Upper lobe of left lung (tissue), 6 donors: ENCODE measurements at regions not wholly inside any gene's neighbourhood (a gene's known extent, or its start where the extent isn't known, plus 50 kb on each side); places are given as distances from the start of the nearest gene placed in this dataset.

Source experiments
- ATAC-seq, 2 donors: fragments of 200-7000 bp; cut with Tn5 transposase; one replicate each; pipeline ENCODE4 v1.9.1; 2022; ENCODE audit warnings: mild to moderate bottlenecking in 2 of 2, moderate library complexity in 2 of 2; ENCODE audit not compliant: low FRiP score in 2 of 2
- DNase-seq, 2 donors: peaks; one replicate each; pipeline ENCODE4 v3.0.0-alpha.2; 2019 to 2020
- H3K27ac ChIP-seq, 4 donors: fragments of 200-600 bp; sonication (generic); one replicate each; pipeline ENCODE4 v1.5.1; 2016 to 2019
- H3K27me3 ChIP-seq, 4 donors: fragments of 200-600 bp; sonication (generic); one replicate each; pipeline ENCODE4 v1.5.1; 2017 to 2019
- H3K36me3 ChIP-seq, 4 donors: fragments of 200-600 bp; sonication (generic); one replicate each; pipeline ENCODE4 v1.5.1; 2016 to 2019
- H3K4me1 ChIP-seq, 4 donors: fragments of 200-600 bp; sonication (generic); one replicate each; pipeline ENCODE4 v1.5.1; 2018 to 2019
- H3K4me3 ChIP-seq, 4 donors: fragments of 200-600 bp; sonication (generic); one replicate each; pipeline ENCODE4 v1.5.1; 2017 to 2019; ENCODE audit warnings: mild to moderate bottlenecking in 2 of 4, moderate library complexity in 1 of 4
- H3K9me3 ChIP-seq, 4 donors: fragments of 200-600 bp; sonication (generic); one replicate each; pipeline ENCODE4 v1.5.1; 2018 to 2019
- CTCF ChIP-seq, 6 experiments: fragments of 450-650 bp in 4 of 6; fragments of 200-600 bp in 2 of 6; sonication (generic) in 2 of 6; IDR thresholded peaks; one replicate each; pipeline ENCODE4 v1.5.1; 2016 to 2019; ENCODE audit warnings: antibody characterized with exemption in 6 of 6
- EP300 ChIP-seq, 4 donors: sonication (generic); formaldehyde crosslinking; IDR thresholded peaks; one replicate each; pipeline ENCODE4 v1.5.1; 2017; ENCODE audit warnings: antibody characterized with exemption in 4 of 4, control low read depth in 2 of 4
- POLR2A ChIP-seq, 4 donors: fragments of 450-650 bp; IDR thresholded peaks; one replicate each; pipeline ENCODE4 v1.5.1; 2016 to 2017; ENCODE audit warnings: antibody characterized with exemption in 4 of 4, mild to moderate bottlenecking in 2 of 4
- POLR2AphosphoS5 ChIP-seq, 2 donors: sonication (generic); formaldehyde crosslinking; IDR thresholded peaks; one replicate each; pipeline ENCODE4 v1.5.1; 2017; ENCODE audit warnings: antibody characterized with exemption in 2 of 2
- WGBS, 2 donors: methylation state at CpG; one replicate each; pipeline ENCODE4 v1.1.5; 2017 to 2018; 5-methylcytosine and 5-hydroxymethylcytosine counted together
- donor health status: DM: no; HTN: no; CAD: no; lungs with moderate emphysema.
- donor health status: DM: no; HTN: yes; CAD: no; lungs with severe emphysema.

GRCh38 chr2:65504201-65504600 is 71.8 kb upstream of the SPRED2 start:
- no peaks in the 10 kb centered on the region for H3K27me3 ChIP-seq
- ATAC-seq (no peak), DNase-seq (no peak)
- TF ChIP-seq CTCF (IDR thresholded peaks at IDR 0.05) (no peak), EP300 (IDR thresholded peaks at IDR 0.05) (no peak), POLR2AphosphoS5 (IDR thresholded peaks at IDR 0.05) (no peak), POLR2A (IDR thresholded peaks at IDR 0.05) (no peak)
- H3K4me1 ChIP-seq = peaks cover 0 to 7% (median 2%) of the 10 kb centered on the region in 4 donors
- H3K4me3 ChIP-seq = no peak overlapping the region
- no peaks in the 10 kb centered on the region for H3K9me3 ChIP-seq
- no peaks in the 10 kb centered on the region for H3K36me3 ChIP-seq
- H3K27ac ChIP-seq = no peak overlapping the region
- WGBS, 2 donors = 83% methylated on average over 6 of the region's 6 CpGs

GRCh38 chr2:65503746-65504145 is 71.3 kb upstream of the SPRED2 start:
- DNase-seq = no peak
- 79% methylated on average over 5 of the region's 5 CpGs for WGBS, 2 donors
- no peak for TF ChIP-seq POLR2A (IDR thresholded peaks at IDR 0.05)
- no peak for TF ChIP-seq CTCF (IDR thresholded peaks at IDR 0.05)
- TF ChIP-seq POLR2AphosphoS5 (IDR thresholded peaks at IDR 0.05) = no peak
- TF ChIP-seq EP300 (IDR thresholded peaks at IDR 0.05) = no peak
- Histone ChIP-seq H3K36me3 (no peaks in the 10 kb centered on the region), H3K27me3 (no peaks in the 10 kb centered on the region), H3K4me1 (peaks cover 0 to 7% (median 2%) of the 10 kb centered on the region in 4 donors), H3K9me3 (no peaks in the 10 kb centered on the region), H3K4me3 (no peak overlapping the region), H3K27ac (no peak overlapping the region)
- no peak for ATAC-seq

- no peak for TF ChIP-seq POLR2A (IDR thresholded peaks at IDR 0.05)
- no peak for TF ChIP-seq POLR2AphosphoS5 (IDR thresholded peaks at IDR 0.05)
- TF ChIP-seq EP300 (IDR thresholded peaks at IDR 0.05) = no peak
- TF ChIP-seq CTCF (IDR thresholded peaks at IDR 0.05) = no peak
- Histone ChIP-seq H3K4me3 (no peak overlapping the region), H3K4me1 (peaks cover 0 to 7% (median 2%) of the 10 kb centered on the region in 4 donors), H3K36me3 (no peaks in the 10 kb centered on the region), H3K27me3 (no peaks in the 10 kb centered on the region), H3K27ac (no peak overlapping the region), H3K9me3 (no peaks in the 10 kb centered on the region)
- WGBS, 2 donors = 95 to 96% methylated on average over 6 of the region's 6 CpGs
- ATAC-seq = no peak
- no peak for DNase-seq
Observed at GRCh38 chr2:65501836-65502235, 69.4 kb upstream of the SPRED2 start.

- peak in 1 of 2 donors; percentile 18 for DNase-seq
- no peak for ATAC-seq
- Histone ChIP-seq H3K4me1 (peaks cover 0 to 7% (median 2%) of the 10 kb centered on the region in 4 donors), H3K27me3 (no peaks in the 10 kb centered on the region), H3K4me3 (no peak overlapping the region), H3K9me3 (no peaks in the 10 kb centered on the region), H3K36me3 (no peaks in the 10 kb centered on the region), H3K27ac (no peak overlapping the region)
- WGBS, 2 donors = 93 to 95% methylated on average over 6 to 10 of the region's 10 CpGs
- TF ChIP-seq POLR2A (IDR thresholded peaks at IDR 0.05) (no peak), EP300 (IDR thresholded peaks at IDR 0.05) (no peak), CTCF (IDR thresholded peaks at IDR 0.05) (no peak), POLR2AphosphoS5 (IDR thresholded peaks at IDR 0.05) (no peak)
Observed at GRCh38 chr2:65501074-65501473, 68.7 kb upstream of the SPRED2 start.

DNA sequence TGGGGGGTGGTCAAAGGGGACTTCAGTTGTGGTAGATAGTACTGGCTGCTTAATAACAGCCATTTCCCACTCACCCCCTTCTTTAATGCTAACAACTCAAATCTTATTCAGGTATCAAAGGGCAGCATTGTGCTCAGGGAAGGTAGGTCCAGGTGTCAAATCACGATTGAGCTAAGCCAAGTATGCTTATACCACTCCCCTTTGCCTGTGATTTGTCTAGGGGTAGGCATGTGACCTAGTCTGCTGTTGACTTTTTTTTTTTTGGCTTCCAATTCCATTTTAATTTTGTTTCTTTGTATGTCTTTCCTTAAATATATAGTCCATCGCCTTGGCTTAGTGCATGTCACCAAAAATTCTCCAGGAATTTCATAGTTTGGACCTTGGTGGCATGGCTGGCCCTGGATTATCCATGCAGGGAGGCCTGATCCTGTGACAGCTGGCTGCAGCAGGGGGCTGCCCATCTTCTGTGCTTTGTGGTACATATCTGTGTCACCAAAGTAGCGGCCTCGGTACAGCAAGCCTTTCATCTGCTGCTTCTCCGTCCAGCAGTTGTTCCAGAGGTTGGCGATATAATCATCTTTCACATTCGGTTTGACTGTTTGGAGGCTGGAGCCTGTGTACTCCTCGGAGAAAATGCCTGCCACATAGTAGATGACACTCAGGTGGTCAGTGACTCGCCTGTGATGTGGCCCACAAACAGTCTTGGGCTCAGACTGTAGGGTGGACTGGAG is 68.1 kb upstream of the SPRED2 start:
- ATAC-seq (no peak), DNase-seq (no peak)
- Histone ChIP-seq H3K4me1 (peaks cover 0 to 5% (median 0%) of the 10 kb centered on the region in 4 donors), H3K27me3 (no peaks in the 10 kb centered on the region), H3K27ac (no peak overlapping the region), H3K9me3 (no peaks in the 10 kb centered on the region), H3K36me3 (no peaks in the 10 kb centered on the region), H3K4me3 (no peak overlapping the region)
- 93 to 95% methylated on average over 8 to 9 of the region's 9 CpGs for WGBS, 2 donors
- TF ChIP-seq POLR2A (IDR thresholded peaks at IDR 0.05) = no peak
- TF ChIP-seq CTCF (IDR thresholded peaks at IDR 0.05) = no peak
- no peak for TF ChIP-seq EP300 (IDR thresholded peaks at IDR 0.05)
- no peak for TF ChIP-seq POLR2AphosphoS5 (IDR thresholded peaks at IDR 0.05)
